ENCODE measurements at regions not wholly inside any gene's neighbourhood (a gene's known extent, or its start where the extent isn't known, plus 50 kb on each side); places are given as distances from the start of the nearest gene placed in this dataset.
A peak's percentile ranks its signal among the peaks of the same experiment; 100 is the strongest.
"Not testable (repeated sequence)": the region's sequence is repeated elsewhere in the genome, so short reads cannot be mapped to it uniquely, and the experiment has no call there.

GRCh38 chr1:58076258-58076657, 470.3 kb downstream of the OMA1 start:
- DNase-seq (ENCODE audit: extremely low read depth in 1 of 2, low read depth in 1 of 2), result no peak

GRCh38 chr1:58075188-58075578, 471.3 kb downstream of the OMA1 start:
- DNase-seq (ENCODE audit: extremely low read depth in 1 of 2, low read depth in 1 of 2), result no peak

DNA sequence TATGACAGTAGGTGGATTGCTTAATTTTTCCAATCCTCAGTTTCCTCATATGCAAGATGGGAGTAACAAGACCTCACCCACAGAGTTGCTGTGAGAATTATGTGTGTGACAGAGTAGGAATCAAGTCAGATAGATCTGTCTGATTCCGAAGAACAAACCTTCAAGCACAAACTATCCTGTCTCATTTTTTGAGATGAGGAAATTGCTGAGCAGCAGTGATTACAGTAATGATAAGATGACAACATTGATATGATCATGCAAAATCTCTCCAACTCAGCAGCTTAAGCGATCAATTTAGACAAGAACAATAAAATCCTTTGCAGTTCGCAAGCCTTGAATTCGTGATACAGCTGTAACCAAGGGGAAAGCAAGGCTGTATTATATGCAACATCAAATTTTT, 474.1 kb downstream of the OMA1 start:
- no peak for DNase-seq (ENCODE audit: extremely low read depth in 1 of 2, low read depth in 1 of 2)

GRCh38 chr1:58067082-58067481, 479.4 kb downstream of the OMA1 start:
- no peak for DNase-seq (ENCODE audit: extremely low read depth in 1 of 2, low read depth in 1 of 2)

- DNase-seq (ENCODE audit: extremely low read depth in 1 of 2, low read depth in 1 of 2), result no peak
These were observed 481.0 kb downstream of the OMA1 start for GRCh38 chr1:58065520-58065919.

DNA sequence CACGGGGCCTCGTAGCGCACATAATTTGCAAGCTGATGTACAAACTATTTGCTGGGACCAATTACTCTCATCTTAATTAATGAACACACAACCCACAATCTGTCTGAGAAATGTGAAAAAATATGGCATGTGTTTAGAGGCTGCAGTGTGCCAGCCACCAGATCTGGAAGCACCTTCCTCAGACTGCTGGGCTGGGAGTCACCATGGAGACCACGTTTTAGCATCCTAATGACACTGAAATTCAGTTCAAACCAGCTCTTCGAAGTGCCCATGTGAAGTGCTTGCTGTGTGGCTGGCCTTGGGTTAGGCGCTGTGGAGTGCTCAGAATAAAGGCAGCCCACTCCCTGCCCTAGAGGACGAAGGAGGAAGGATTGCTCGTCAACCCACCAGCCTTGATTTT, 482.4 kb downstream of the OMA1 start:
- DNase-seq (ENCODE audit: extremely low read depth in 1 of 2, low read depth in 1 of 2), result no peak

- DNase-seq (ENCODE audit: extremely low read depth in 1 of 2, low read depth in 1 of 2), result no peak
These were observed 483.4 kb downstream of the OMA1 start for GRCh38 chr1:58063095-58063494.

DNA sequence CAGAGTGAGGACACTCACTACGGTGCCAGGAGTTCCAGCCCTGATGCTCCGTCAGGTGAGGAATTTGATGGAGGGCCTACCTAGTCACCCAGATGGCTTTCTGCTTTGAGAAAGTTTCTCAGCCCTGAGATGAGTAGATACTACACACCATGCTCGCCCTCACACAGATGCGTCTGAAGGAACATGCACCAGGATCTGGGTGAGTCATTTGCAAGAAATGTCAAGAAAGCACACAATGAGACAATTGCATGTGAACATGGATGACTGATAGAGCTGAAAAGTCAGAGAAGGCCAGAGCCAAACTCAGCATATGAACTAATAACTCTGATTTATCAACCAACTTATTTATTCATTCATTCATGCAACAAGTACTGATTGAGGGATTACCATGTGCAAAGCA, 483.9 kb downstream of the OMA1 start:
- no peak for DNase-seq (ENCODE audit: extremely low read depth in 1 of 2, low read depth in 1 of 2)

- DNase-seq (ENCODE audit: extremely low read depth in 1 of 2, low read depth in 1 of 2), result no peak
These were observed 485.9 kb downstream of the OMA1 start for GRCh38 chr1:58060559-58061170.

DNA sequence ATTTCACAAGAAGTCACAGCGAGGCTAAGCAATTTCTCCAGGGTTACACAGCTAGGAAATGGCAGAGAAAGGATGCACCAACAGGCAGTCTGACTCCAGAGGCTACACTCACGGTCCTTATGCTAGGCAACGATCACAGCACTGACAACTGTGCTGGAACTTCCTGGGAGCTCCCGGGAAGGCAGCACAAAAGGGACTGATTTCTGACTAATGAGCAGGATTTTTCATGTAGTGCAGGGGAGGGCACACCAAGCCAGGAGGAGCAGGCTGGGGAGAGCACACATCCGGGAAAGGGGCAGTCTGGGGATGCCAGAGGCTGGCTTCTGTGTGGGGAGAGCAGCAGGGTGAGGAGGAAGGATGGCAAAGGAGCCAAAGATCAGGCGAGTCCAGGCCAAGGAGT, 486.7 kb downstream of the OMA1 start:
- no peak for DNase-seq (ENCODE audit: extremely low read depth in 1 of 2, low read depth in 1 of 2)

- no peak for DNase-seq (ENCODE audit: extremely low read depth in 1 of 2, low read depth in 1 of 2)
These were observed 488.2 kb downstream of the OMA1 start for GRCh38 chr1:58058323-58058722.

DNA sequence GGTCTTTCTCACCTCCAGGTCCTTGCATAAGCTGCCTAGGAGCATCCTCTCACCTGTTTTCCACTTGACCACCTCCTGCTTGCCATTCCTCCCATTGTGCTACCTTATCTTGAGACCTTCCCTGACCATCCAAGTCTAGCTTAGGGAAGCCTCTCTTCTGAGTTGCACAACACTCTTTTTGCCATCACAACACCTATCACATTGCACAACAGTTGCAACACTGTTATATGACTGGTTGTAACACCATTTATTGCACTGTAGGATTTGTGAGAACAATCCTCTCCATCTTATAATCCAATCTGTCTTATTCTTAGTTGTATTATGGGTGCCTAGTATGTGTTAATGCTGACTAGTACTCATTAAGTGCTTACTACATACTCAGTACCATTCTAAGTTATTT, 488.7 kb downstream of the OMA1 start:
- no peak for DNase-seq (ENCODE audit: extremely low read depth in 1 of 2, low read depth in 1 of 2)

DNA sequence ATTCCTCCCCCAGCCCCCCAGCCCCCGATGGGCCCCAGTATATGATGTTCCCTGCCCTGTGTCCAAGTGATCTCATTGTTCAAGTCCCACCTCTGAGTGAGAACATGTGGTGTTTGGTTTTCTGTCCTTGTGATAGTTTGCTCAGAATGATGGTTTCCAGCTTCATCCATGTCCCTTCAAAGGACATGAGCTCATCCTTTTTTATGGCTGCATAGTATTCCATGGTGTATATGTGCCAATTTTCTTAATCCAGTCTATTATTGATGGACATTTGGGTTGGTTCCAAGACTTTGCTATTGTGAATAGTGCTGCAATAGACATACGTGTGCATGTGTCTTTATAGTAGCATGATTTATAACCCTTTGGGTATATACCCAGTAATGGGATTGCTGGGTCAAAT, 495.3 kb downstream of the OMA1 start:
- not testable (repeated sequence) for DNase-seq (ENCODE audit: extremely low read depth in 1 of 2, low read depth in 1 of 2)

GRCh38 chr1:58047265-58047858, 499.2 kb downstream of the OMA1 start:
- DNase-seq (ENCODE audit: extremely low read depth in 1 of 2, low read depth in 1 of 2), result peak in 1 of 2 donors; percentile 6

DNA sequence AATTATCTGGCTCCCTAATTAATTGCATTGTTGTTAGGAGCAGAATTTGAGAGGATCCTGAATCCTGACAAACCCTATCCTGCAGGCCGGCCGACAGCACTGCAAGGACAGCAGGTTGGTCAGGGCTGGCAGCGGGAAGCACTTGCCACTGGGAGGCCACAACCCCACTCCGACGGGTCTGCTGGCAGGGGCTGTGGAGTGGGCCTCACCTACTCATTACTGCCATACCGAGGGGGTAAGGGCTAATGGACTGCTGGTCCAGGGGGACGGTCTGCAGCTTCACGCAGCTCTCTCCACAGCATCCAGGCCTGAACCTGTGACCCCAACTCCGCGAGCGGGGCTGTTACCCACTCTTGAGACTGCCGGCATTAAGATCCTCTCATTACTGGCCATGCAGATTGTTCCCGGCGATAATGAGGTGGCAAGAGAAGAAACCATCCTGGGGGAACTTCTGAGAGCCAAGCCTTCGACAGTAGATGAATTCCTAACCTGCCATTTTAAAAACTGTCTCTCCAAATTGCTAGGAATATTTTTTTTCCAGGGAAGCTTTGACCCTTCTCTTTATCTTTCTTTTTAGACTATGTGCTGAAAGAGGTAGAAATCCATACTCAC, 501.3 kb downstream of the OMA1 start:
- no peak for DNase-seq (ENCODE audit: extremely low read depth in 1 of 2, low read depth in 1 of 2)

GRCh38 chr1:58041621-58042020, 504.9 kb downstream of the OMA1 start:
- no peak for DNase-seq (ENCODE audit: extremely low read depth in 1 of 2, low read depth in 1 of 2)

GRCh38 chr1:58038574-58038973, 508.0 kb downstream of the OMA1 start:
- no peak for DNase-seq (ENCODE audit: extremely low read depth in 1 of 2, low read depth in 1 of 2)

GRCh38 chr1:58035523-58035922, 511.0 kb downstream of the OMA1 start:
- no peak for DNase-seq (ENCODE audit: extremely low read depth in 1 of 2, low read depth in 1 of 2)

- no peak for DNase-seq (ENCODE audit: extremely low read depth in 1 of 2, low read depth in 1 of 2)
These were observed 513.2 kb downstream of the OMA1 start for GRCh38 chr1:58033311-58033710.

DNA sequence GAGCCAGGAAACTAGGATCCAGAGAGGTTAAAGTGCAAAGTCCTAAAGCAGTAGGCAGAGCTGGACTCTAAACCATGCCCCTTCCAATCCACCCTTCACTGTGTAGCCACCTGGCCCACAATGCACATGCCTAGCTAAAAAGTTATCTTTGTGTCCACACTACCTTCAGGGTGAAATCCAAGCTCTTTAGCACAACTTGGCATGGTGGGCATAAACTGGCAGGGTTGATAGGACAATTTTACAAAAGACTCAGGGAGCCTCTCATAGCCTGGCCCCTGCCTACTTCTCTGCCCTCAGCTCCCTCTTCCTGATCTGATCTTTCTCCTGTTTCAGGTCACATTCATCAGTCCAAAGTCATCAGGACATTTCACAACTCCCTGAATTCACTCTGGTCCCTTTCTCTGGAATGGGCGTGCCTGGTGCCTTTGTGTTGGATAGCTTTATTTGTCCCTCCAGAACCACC, 513.9 kb downstream of the OMA1 start:
- no peak for DNase-seq (ENCODE audit: extremely low read depth in 1 of 2, low read depth in 1 of 2)

DNA sequence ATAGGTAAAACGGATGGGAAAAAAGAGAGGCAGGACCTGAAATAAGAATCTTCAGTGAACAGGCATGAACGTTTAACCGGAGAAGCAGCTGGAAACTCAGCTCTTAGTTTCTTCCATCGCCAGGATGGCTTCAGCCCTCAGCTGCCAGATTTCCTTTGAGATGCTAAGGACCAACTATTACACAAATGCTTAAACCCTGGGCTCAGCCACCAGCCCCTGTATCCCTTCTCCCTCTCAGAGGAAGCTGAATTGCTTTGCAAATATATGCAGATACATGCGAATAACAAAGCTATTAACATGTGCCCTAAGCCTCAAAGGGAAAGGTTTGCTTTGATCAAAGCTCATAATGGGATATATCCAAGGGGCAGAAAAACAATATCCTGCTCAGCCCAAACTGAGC, 515.1 kb downstream of the OMA1 start:
- DNase-seq (ENCODE audit: extremely low read depth in 1 of 2, low read depth in 1 of 2), result no peak

DNA sequence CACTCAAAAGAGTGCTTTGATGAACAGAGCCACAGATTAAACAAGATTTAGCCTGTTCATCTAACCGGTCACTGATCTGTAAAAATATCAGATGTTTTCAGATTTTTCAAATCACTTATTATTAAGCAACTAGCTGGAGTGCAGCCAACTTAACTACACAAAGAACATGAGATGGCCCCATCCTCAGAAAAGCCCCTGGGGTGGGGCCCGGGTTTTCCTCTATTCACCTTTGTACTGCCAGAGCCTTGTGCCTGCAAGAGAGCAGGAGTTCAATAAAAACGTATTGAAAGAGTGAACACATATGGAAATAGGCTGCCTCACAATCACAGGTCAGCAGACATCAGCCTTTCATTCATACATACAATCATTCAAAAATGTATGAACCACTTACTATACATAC, 516.1 kb downstream of the OMA1 start:
- DNase-seq (ENCODE audit: extremely low read depth in 1 of 2, low read depth in 1 of 2), result no peak

- DNase-seq (ENCODE audit: extremely low read depth in 1 of 2, low read depth in 1 of 2), result no peak
These were observed 528.9 kb downstream of the OMA1 start for GRCh38 chr1:58017641-58018040.
